Brain pericyte (primary cell): ENCODE measurements at regions not wholly inside any gene's neighbourhood (a gene's known extent, or its start where the extent isn't known, plus 50 kb on each side); places are given as distances from the start of the nearest gene placed in this dataset.

Experiments used
- DNase-seq: peaks from one replicate; pipeline ENCODE4 v3.0.0-alpha.2; 2012; ENCODE audit warnings: low read depth, low spot score

- DNase-seq, result no peak
Measured at GRCh38 chr2:41947701-41948396, 100.0 kb upstream of the PKDCC start.

- DNase-seq, result no peak
Measured at GRCh38 chr2:41948397-41948763, 99.4 kb upstream of the PKDCC start.

- DNase-seq, result no peak
Measured at GRCh38 chr2:41949091-41949882, 98.5 kb upstream of the PKDCC start.

- DNase-seq, result no peak
Measured at GRCh38 chr2:41949883-41950665, 97.7 kb upstream of the PKDCC start.

- no peak for DNase-seq
Measured at GRCh38 chr2:41950666-41950960, 97.2 kb upstream of the PKDCC start.

- DNase-seq, result no peak
Measured at GRCh38 chr2:41954304-41955291, 93.2 kb upstream of the PKDCC start.

- no peak for DNase-seq
Measured at GRCh38 chr2:41955316-41956043, 92.3 kb upstream of the PKDCC start.

GRCh38 chr2:41957431-41957830, 90.4 kb upstream of the PKDCC start:
- no peak for DNase-seq

GRCh38 chr2:41958251-41958650, 89.6 kb upstream of the PKDCC start:
- no peak for DNase-seq

GRCh38 chr2:41958775-41959174, 89.0 kb upstream of the PKDCC start:
- DNase-seq, result no peak

- no peak for DNase-seq
Measured at GRCh38 chr2:41959760-41960159, 88.1 kb upstream of the PKDCC start.

- DNase-seq, result no peak
Measured at GRCh38 chr2:41962922-41963622, 84.7 kb upstream of the PKDCC start.

GRCh38 chr2:41963661-41964525, 83.9 kb upstream of the PKDCC start:
- DNase-seq, result peak; percentile 22

GRCh38 chr2:41965173-41965908, 82.5 kb upstream of the PKDCC start:
- DNase-seq, result no peak

GRCh38 chr2:41965909-41966295, 81.9 kb upstream of the PKDCC start:
- no peak for DNase-seq

GRCh38 chr2:41966431-41966893, 81.4 kb upstream of the PKDCC start:
- peak; percentile 50 for DNase-seq

GRCh38 chr2:41966920-41967319, 80.9 kb upstream of the PKDCC start:
- DNase-seq, result no peak

GRCh38 chr2:41967476-41968181, 80.2 kb upstream of the PKDCC start:
- DNase-seq, result no peak
